ENCODE measurements at regions not wholly inside any gene's neighbourhood (a gene's known extent, or its start where the extent isn't known, plus 50 kb on each side); places are given as distances from the start of the nearest gene placed in this dataset.

GRCh38 chr15:60057554-60057953, 53.4 kb downstream of the FOXB1 start:
- Mint-ChIP-seq H3K36me3 (ENCODE audit: insufficient read depth) (no peaks in the 10 kb centered on the region), H3K27me3 (peaks cover 49 to 85% of the 10 kb centered on the region in 2 donors), H3K4me3 (no peak overlapping the region), H3K4me1 (ENCODE audit: low read depth in 2 of 2) (no peaks in the 10 kb centered on the region), H3K27ac (no peak overlapping the region), H3K9me3 (peaks cover 6 to 12% of the 10 kb centered on the region in 2 donors)
- ATAC-seq (replicated peaks), result no peak
- no peak for DNase-seq

GRCh38 chr15:60059186-60059585, 55.1 kb downstream of the FOXB1 start:
- peaks cover 46 to 77% of the 10 kb centered on the region in 2 donors for H3K27me3 Mint-ChIP-seq
- no peak overlapping the region for H3K4me3 Mint-ChIP-seq
- peaks cover 6 to 12% of the 10 kb centered on the region in 2 donors for H3K9me3 Mint-ChIP-seq
- H3K27ac Mint-ChIP-seq, result no peak overlapping the region
- no peaks in the 10 kb centered on the region for H3K36me3 Mint-ChIP-seq (ENCODE audit: insufficient read depth)
- no peak for DNase-seq
- H3K4me1 Mint-ChIP-seq (ENCODE audit: low read depth in 2 of 2), result no peaks in the 10 kb centered on the region
- ATAC-seq (replicated peaks), result no peak

GRCh38 chr15:60061758-60062157, 57.6 kb downstream of the FOXB1 start:
- ATAC-seq (replicated peaks), result no peak
- Mint-ChIP-seq H3K36me3 (ENCODE audit: insufficient read depth) (no peaks in the 10 kb centered on the region), H3K27me3 (peaks cover 56 to 83% of the 10 kb centered on the region in 2 donors), H3K4me3 (no peak overlapping the region), H3K9me3 (peaks cover 6 to 12% of the 10 kb centered on the region in 2 donors), H3K27ac (no peak overlapping the region), H3K4me1 (ENCODE audit: low read depth in 2 of 2) (no peaks in the 10 kb centered on the region)
- no peak for DNase-seq

- Mint-ChIP-seq H3K36me3 (ENCODE audit: insufficient read depth) (no peaks in the 10 kb centered on the region), H3K4me1 (ENCODE audit: low read depth in 2 of 2) (no peaks in the 10 kb centered on the region), H3K4me3 (no peak overlapping the region), H3K9me3 (peaks cover 6 to 12% of the 10 kb centered on the region in 2 donors), H3K27me3 (peaks cover 51 to 78% of the 10 kb centered on the region in 2 donors), H3K27ac (no peak overlapping the region)
- DNase-seq (no peak), ATAC-seq (replicated peaks) (no peak)
Observed at GRCh38 chr15:60062826-60063225, 58.7 kb downstream of the FOXB1 start.

GRCh38 chr15:60065951-60066350, 61.8 kb downstream of the FOXB1 start:
- Mint-ChIP-seq H3K4me1 (ENCODE audit: low read depth in 2 of 2) (no peaks in the 10 kb centered on the region), H3K36me3 (ENCODE audit: insufficient read depth) (no peaks in the 10 kb centered on the region), H3K4me3 (no peak overlapping the region), H3K27me3 (peaks cover 48 to 74% of the 10 kb centered on the region in 2 donors), H3K27ac (no peak overlapping the region), H3K9me3 (peaks cover 6 to 12% of the 10 kb centered on the region in 2 donors)
- ATAC-seq (replicated peaks), result no peak
- no peak for DNase-seq

- no peaks in the 10 kb centered on the region for H3K9me3 Mint-ChIP-seq
- H3K36me3 Mint-ChIP-seq (ENCODE audit: insufficient read depth), result no peaks in the 10 kb centered on the region
- H3K4me1 Mint-ChIP-seq (ENCODE audit: low read depth in 2 of 2), result no peaks in the 10 kb centered on the region
- ATAC-seq (replicated peaks) (no peak), DNase-seq (no peak)
- no peak overlapping the region for H3K4me3 Mint-ChIP-seq
- H3K27me3 Mint-ChIP-seq, result peaks cover 30 to 48% of the 10 kb centered on the region in 2 donors
- H3K27ac Mint-ChIP-seq, result no peak overlapping the region
Observed at GRCh38 chr15:60070838-60071493, 66.9 kb downstream of the FOXB1 start.

GRCh38 chr15:60072826-60073465, 68.8 kb downstream of the FOXB1 start:
- Mint-ChIP-seq H3K36me3 (ENCODE audit: insufficient read depth) (no peaks in the 10 kb centered on the region), H3K4me1 (ENCODE audit: low read depth in 2 of 2) (no peaks in the 10 kb centered on the region), H3K27me3 (peaks cover 17 to 47% of the 10 kb centered on the region in 2 donors), H3K27ac (no peak overlapping the region), H3K4me3 (no peak overlapping the region), H3K9me3 (no peaks in the 10 kb centered on the region)
- ATAC-seq (replicated peaks), result no peak
- DNase-seq, result no peak

GRCh38 chr15:60073466-60073840, 69.3 kb downstream of the FOXB1 start:
- Mint-ChIP-seq H3K9me3 (no peaks in the 10 kb centered on the region), H3K4me1 (ENCODE audit: low read depth in 2 of 2) (no peaks in the 10 kb centered on the region), H3K27ac (no peak overlapping the region), H3K27me3 (peaks cover 17 to 42% of the 10 kb centered on the region in 2 donors), H3K36me3 (ENCODE audit: insufficient read depth) (no peaks in the 10 kb centered on the region), H3K4me3 (no peak overlapping the region)
- no peak for DNase-seq
- no peak for ATAC-seq (replicated peaks)

- Mint-ChIP-seq H3K27me3 (peaks cover 12 to 33% of the 10 kb centered on the region in 2 donors), H3K36me3 (ENCODE audit: insufficient read depth) (no peaks in the 10 kb centered on the region), H3K4me1 (ENCODE audit: low read depth in 2 of 2) (no peaks in the 10 kb centered on the region), H3K9me3 (no peaks in the 10 kb centered on the region), H3K27ac (no peak overlapping the region), H3K4me3 (no peak overlapping the region)
- DNase-seq (no peak), ATAC-seq (replicated peaks) (no peak)
Observed at GRCh38 chr15:60074181-60074885, 70.2 kb downstream of the FOXB1 start.

GRCh38 chr15:60076045-60076444, 71.9 kb downstream of the FOXB1 start:
- DNase-seq (no peak), ATAC-seq (replicated peaks) (no peak)
- peaks cover 2% of the 10 kb centered on the region for H3K36me3 Mint-ChIP-seq (ENCODE audit: insufficient read depth)
- no peak overlapping the region for H3K4me3 Mint-ChIP-seq
- H3K4me1 Mint-ChIP-seq (ENCODE audit: low read depth in 2 of 2), result no peaks in the 10 kb centered on the region
- no peak overlapping the region for H3K27ac Mint-ChIP-seq
- no peaks in the 10 kb centered on the region for H3K9me3 Mint-ChIP-seq
- peaks cover 2 to 29% of the 10 kb centered on the region in 2 donors for H3K27me3 Mint-ChIP-seq

GRCh38 chr15:60076582-60077276, 72.6 kb downstream of the FOXB1 start:
- no peak for ATAC-seq (replicated peaks)
- H3K4me1 Mint-ChIP-seq (ENCODE audit: low read depth in 2 of 2), result no peaks in the 10 kb centered on the region
- H3K4me3 Mint-ChIP-seq, result no peak overlapping the region
- peaks cover 3 to 32% of the 10 kb centered on the region in 2 donors for H3K27me3 Mint-ChIP-seq
- peaks cover 2% of the 10 kb centered on the region for H3K36me3 Mint-ChIP-seq (ENCODE audit: insufficient read depth)
- no peak overlapping the region for H3K27ac Mint-ChIP-seq
- no peak for DNase-seq
- H3K9me3 Mint-ChIP-seq, result no peaks in the 10 kb centered on the region

GRCh38 chr15:60077581-60078359, 73.7 kb downstream of the FOXB1 start:
- H3K9me3 Mint-ChIP-seq, result no peaks in the 10 kb centered on the region
- H3K36me3 Mint-ChIP-seq (ENCODE audit: insufficient read depth), result peaks cover 5% of the 10 kb centered on the region
- ATAC-seq (replicated peaks) (no peak), DNase-seq (no peak)
- peaks cover 12 to 42% of the 10 kb centered on the region in 2 donors for H3K27me3 Mint-ChIP-seq
- no peak overlapping the region for H3K27ac Mint-ChIP-seq
- no peak overlapping the region for H3K4me3 Mint-ChIP-seq
- H3K4me1 Mint-ChIP-seq (ENCODE audit: low read depth in 2 of 2), result no peaks in the 10 kb centered on the region

- Mint-ChIP-seq H3K36me3 (ENCODE audit: insufficient read depth) (peaks cover 5% of the 10 kb centered on the region), H3K27ac (no peak overlapping the region), H3K27me3 (peaks cover 12 to 38% of the 10 kb centered on the region in 2 donors), H3K4me1 (ENCODE audit: low read depth in 2 of 2) (no peaks in the 10 kb centered on the region), H3K4me3 (no peak overlapping the region), H3K9me3 (no peaks in the 10 kb centered on the region)
- DNase-seq (no peak), ATAC-seq (replicated peaks) (no peak)
Observed at GRCh38 chr15:60079210-60079609, 75.1 kb downstream of the FOXB1 start.

All from effector memory CD8-positive, alpha-beta T cell (primary cell).